ENCODE measurements at regions not wholly inside any gene's neighbourhood (a gene's known extent, or its start where the extent isn't known, plus 50 kb on each side); places are given as distances from the start of the nearest gene placed in this dataset.
A peak's percentile ranks its signal among the peaks of the same experiment; 100 is the strongest.

GRCh38 chr12:115508990-115509389 is 768.5 kb downstream of the MED13L start:
- H3K4me1 Mint-ChIP-seq (ENCODE audit: unreplicated experiment) = peaks cover 32% of the 10 kb centered on the region
- no peak overlapping the region for H3K27ac Mint-ChIP-seq (ENCODE audit: unreplicated experiment)

DNA sequence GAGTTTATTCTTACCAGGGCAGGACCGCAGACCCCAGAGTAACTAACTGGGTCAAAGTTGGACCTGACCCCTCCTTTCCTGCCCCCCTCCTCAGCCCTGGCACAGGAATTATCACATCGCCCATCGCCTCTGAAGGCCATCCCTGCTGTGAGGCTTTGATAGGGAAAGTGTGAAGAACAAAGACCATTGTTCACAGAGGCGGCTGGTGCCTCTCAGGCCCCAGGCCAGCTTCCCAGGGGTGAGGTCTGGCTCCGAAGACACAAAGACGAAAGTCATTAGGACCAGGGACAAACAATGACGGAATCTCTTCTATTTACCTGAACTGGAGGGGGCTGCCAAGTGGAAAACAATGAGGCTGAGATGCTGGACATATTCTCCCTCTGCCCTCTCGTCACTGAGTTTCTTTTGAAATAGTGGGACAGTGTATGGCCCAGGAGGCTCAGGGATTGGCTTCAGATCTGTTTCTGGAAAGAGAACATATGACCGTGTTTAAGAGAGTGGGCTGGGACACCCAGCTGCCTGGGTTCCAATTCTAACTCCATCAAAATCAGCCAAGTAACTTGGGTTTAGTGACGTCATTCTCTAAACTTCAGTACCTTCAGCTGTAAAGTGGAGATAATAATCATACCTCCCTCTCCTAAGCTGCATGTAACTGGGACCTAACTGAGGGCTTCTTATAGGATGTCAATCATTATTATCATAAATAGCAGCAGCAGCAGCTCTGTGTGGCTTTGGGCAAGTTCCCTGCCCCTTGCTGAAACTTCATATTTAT is 769.4 kb downstream of the MED13L start:
- Mint-ChIP-seq H3K4me3 (ENCODE audit: unreplicated experiment) (no peak overlapping the region), H3K27ac (ENCODE audit: unreplicated experiment) (peak overlapping the region; percentile 58), H3K9me3 (ENCODE audit: unreplicated experiment) (no peaks in the 10 kb centered on the region), H3K36me3 (ENCODE audit: low read depth, unreplicated experiment) (no peaks in the 10 kb centered on the region), H3K27me3 (ENCODE audit: unreplicated experiment) (peaks cover 3% of the 10 kb centered on the region), H3K4me1 (ENCODE audit: unreplicated experiment) (peaks cover 34% of the 10 kb centered on the region)
- peak; percentile 23 for DNase-seq (ENCODE audit: low spot score)
- TF ChIP-seq, protein P1, sequence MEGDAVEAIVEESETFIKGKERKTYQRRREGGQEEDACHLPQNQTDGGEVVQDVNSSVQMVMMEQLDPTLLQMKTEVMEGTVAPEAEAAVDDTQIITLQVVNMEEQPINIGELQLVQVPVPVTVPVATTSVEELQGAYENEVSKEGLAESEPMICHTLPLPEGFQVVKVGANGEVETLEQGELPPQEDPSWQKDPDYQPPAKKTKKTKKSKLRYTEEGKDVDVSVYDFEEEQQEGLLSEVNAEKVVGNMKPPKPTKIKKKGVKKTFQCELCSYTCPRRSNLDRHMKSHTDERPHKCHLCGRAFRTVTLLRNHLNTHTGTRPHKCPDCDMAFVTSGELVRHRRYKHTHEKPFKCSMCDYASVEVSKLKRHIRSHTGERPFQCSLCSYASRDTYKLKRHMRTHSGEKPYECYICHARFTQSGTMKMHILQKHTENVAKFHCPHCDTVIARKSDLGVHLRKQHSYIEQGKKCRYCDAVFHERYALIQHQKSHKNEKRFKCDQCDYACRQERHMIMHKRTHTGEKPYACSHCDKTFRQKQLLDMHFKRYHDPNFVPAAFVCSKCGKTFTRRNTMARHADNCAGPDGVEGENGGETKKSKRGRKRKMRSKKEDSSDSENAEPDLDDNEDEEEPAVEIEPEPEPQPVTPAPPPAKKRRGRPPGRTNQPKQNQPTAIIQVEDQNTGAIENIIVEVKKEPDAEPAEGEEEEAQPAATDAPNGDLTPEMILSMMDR (IDR thresholded peaks at IDR 0.05; ENCODE audit: unreplicated experiment) = no peak

More at GRCh38 chr12:115508990-115509389, 768.5 kb downstream of the MED13L start:
- TF ChIP-seq, protein P1 (IDR thresholded peaks at IDR 0.05; ENCODE audit: unreplicated experiment) = no peak
- no peaks in the 10 kb centered on the region for H3K36me3 Mint-ChIP-seq (ENCODE audit: low read depth, unreplicated experiment)
- DNase-seq (ENCODE audit: low spot score) = no peak
- peaks cover 4% of the 10 kb centered on the region for H3K9me3 Mint-ChIP-seq (ENCODE audit: unreplicated experiment)
- H3K27me3 Mint-ChIP-seq (ENCODE audit: unreplicated experiment) = peaks cover 3% of the 10 kb centered on the region
- no peak overlapping the region for H3K4me3 Mint-ChIP-seq (ENCODE audit: unreplicated experiment)

DNA sequence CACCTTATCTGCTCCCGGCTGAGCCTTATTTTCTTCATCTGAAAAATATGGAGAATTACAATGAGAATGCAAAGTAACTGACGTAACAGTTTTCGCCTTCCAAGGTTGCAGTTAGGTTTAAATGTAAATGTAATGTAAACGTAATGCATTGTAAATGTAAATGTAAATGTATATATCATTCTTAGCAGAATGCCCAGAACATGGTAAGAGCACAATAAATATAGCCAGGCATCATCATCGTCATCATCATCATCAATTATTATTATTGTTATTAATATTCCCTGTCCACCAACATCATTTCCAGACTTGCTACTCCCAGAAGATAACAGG is 770.0 kb downstream of the MED13L start:
- Mint-ChIP-seq H3K4me1 (ENCODE audit: unreplicated experiment) (peaks cover 34% of the 10 kb centered on the region), H3K4me3 (ENCODE audit: unreplicated experiment) (no peak overlapping the region)

GRCh38 chr12:115506822-115507559 is 770.5 kb downstream of the MED13L start:
- peaks cover 3% of the 10 kb centered on the region for H3K27me3 Mint-ChIP-seq (ENCODE audit: unreplicated experiment)
- TF ChIP-seq, protein P1 (IDR thresholded peaks at IDR 0.05; ENCODE audit: unreplicated experiment) = no peak
- H3K4me1 Mint-ChIP-seq (ENCODE audit: unreplicated experiment) = peaks cover 32% of the 10 kb centered on the region
- no peaks in the 10 kb centered on the region for H3K9me3 Mint-ChIP-seq (ENCODE audit: unreplicated experiment)
- DNase-seq (ENCODE audit: low spot score) = no peak
- no peak overlapping the region for H3K27ac Mint-ChIP-seq (ENCODE audit: unreplicated experiment)
- H3K36me3 Mint-ChIP-seq (ENCODE audit: low read depth, unreplicated experiment) = no peaks in the 10 kb centered on the region
- H3K4me3 Mint-ChIP-seq (ENCODE audit: unreplicated experiment) = no peak overlapping the region

More for the DNA sequence above, 770.0 kb downstream of the MED13L start:
- no peak for DNase-seq (ENCODE audit: low spot score)
- peak overlapping the region; percentile 25 for H3K27ac Mint-ChIP-seq (ENCODE audit: unreplicated experiment)
- H3K36me3 Mint-ChIP-seq (ENCODE audit: low read depth, unreplicated experiment) = no peaks in the 10 kb centered on the region
- TF ChIP-seq, protein P1 (IDR thresholded peaks at IDR 0.05; ENCODE audit: unreplicated experiment) = no peak
- H3K9me3 Mint-ChIP-seq (ENCODE audit: unreplicated experiment) = no peaks in the 10 kb centered on the region
- H3K27me3 Mint-ChIP-seq (ENCODE audit: unreplicated experiment) = peaks cover 3% of the 10 kb centered on the region
